Fibroblast of peridontal ligament (primary cell): ENCODE measurements at regions not wholly inside any gene's neighbourhood (a gene's known extent, or its start where the extent isn't known, plus 50 kb on each side); places are given as distances from the start of the nearest gene placed in this dataset.
"Not testable (repeated sequence)": the region's sequence is repeated elsewhere in the genome, so short reads cannot be mapped to it uniquely, and the experiment has no call there.

ENCODE experiments used
- DNase-seq: peaks from one replicate; pipeline ENCODE4 v3.0.0-alpha.2; 2010; ENCODE audit errors: extremely low read depth

GRCh38 chr19:31885280-31885853, 460.0 kb upstream of the ZNF507 start:
- no peak for DNase-seq

GRCh38 chr19:31890230-31890629, 455.2 kb upstream of the ZNF507 start:
- DNase-seq = no peak

- DNase-seq = no peak
These were observed 453.4 kb upstream of the ZNF507 start for GRCh38 chr19:31892060-31892459.

GRCh38 chr19:31893491-31893890, 451.9 kb upstream of the ZNF507 start:
- DNase-seq = not testable (repeated sequence)

GRCh38 chr19:31894451-31894850, 451.0 kb upstream of the ZNF507 start:
- DNase-seq = no peak

- DNase-seq = no peak
These were observed 448.1 kb upstream of the ZNF507 start for GRCh38 chr19:31897292-31897691.

- DNase-seq = no peak
These were observed 444.4 kb upstream of the ZNF507 start for GRCh38 chr19:31900991-31901390.

- DNase-seq = no peak
These were observed 442.6 kb upstream of the ZNF507 start for GRCh38 chr19:31902821-31903220.

- DNase-seq = no peak
These were observed 441.4 kb upstream of the ZNF507 start for GRCh38 chr19:31903979-31904378.

GRCh38 chr19:31906111-31906871, 439.1 kb upstream of the ZNF507 start:
- no peak for DNase-seq

- no peak for DNase-seq
These were observed 437.7 kb upstream of the ZNF507 start for GRCh38 chr19:31907661-31908060.

GRCh38 chr19:31908080-31908479, 437.3 kb upstream of the ZNF507 start:
- no peak for DNase-seq

- DNase-seq = no peak
These were observed 436.7 kb upstream of the ZNF507 start for GRCh38 chr19:31908496-31909225.

- no peak for DNase-seq
These were observed 435.2 kb upstream of the ZNF507 start for GRCh38 chr19:31910224-31910623.

GRCh38 chr19:31911577-31911976, 433.8 kb upstream of the ZNF507 start:
- DNase-seq = no peak

- no peak for DNase-seq
These were observed 432.2 kb upstream of the ZNF507 start for GRCh38 chr19:31913103-31913661.

- no peak for DNase-seq
These were observed 415.0 kb upstream of the ZNF507 start for GRCh38 chr19:31930401-31930800.

- no peak for DNase-seq
These were observed 407.4 kb upstream of the ZNF507 start for GRCh38 chr19:31937983-31938382.

- DNase-seq = no peak
These were observed 406.7 kb upstream of the ZNF507 start for GRCh38 chr19:31938675-31939074.

- DNase-seq = no peak
These were observed 405.0 kb upstream of the ZNF507 start for GRCh38 chr19:31940396-31940795.

- DNase-seq = no peak
These were observed 402.2 kb upstream of the ZNF507 start for GRCh38 chr19:31943191-31943661.

GRCh38 chr19:31943778-31944177, 401.6 kb upstream of the ZNF507 start:
- DNase-seq = no peak
